Myocyte (in vitro differentiated cells): ENCODE measurements at regions not wholly inside any gene's neighbourhood (a gene's known extent, or its start where the extent isn't known, plus 50 kb on each side); places are given as distances from the start of the nearest gene placed in this dataset. TPM values are rescaled to one million over a fixed set of nuclear protein-coding genes. Genes with fewer than 3 reads are reported as not detected.

Experiments used
- DNase-seq: peaks from one replicate; pipeline ENCODE4 v3.0.0-alpha.2; 2012; ENCODE audit warnings: low read depth
- microRNA-seq: library from miRNA; unstranded; fragments of <30 nt; microRNA quantifications from one replicate; pipeline ENCODE4, GENCODE V29; 2016

DNA sequence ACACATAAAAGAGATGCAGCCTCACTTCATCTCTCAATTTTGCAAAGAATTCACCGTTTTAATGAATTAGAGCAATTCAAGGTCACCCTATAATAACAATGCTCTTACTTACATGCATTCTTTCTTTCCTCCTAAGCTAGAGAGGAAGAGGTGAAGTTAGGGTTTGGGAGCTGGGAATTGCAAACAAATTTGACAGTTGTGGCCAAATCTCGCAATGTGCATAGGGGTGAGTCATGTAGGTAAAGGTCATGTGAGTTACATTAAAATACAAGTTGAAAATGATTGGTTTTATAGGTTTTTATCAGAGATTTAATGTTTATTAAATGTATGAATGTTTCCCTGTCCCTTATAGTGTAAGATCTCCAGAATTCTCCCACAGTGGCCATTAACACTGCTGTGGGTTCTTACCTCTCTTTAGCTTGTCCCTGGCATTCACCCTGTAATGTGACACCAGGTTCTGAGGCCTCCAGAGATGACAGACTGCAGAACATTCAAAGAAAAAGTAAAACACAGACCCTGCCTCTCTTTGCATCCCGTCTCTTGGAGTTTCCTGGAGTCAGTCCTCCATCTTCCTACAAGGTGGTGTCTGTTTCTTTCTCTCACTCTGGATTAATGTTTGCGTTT lies 53.7 kb upstream of the LGALSL start:
- no peak for DNase-seq

GRCh38 chr2:64400733-64401528 lies 53.0 kb upstream of the LGALSL start:
- DNase-seq, result peak; percentile 19

DNA sequence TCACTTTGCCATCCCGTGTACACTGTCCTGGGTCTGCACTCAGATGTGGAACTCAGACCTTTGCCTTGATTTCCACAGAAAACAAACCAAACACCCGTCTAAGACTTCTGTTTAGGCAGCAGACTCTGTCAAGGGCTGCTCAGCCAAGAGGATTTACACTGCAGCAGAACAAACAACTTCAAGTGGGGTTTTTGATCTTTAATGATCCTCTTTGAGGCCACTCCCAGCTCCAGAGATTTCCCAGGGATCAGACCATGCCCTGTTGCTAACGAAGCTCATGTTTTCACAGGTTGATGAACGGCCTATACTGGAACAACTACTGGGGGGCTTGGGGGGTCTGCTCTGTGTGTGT lies 52.5 kb upstream of the LGALSL start:
- DNase-seq, result no peak

DNA sequence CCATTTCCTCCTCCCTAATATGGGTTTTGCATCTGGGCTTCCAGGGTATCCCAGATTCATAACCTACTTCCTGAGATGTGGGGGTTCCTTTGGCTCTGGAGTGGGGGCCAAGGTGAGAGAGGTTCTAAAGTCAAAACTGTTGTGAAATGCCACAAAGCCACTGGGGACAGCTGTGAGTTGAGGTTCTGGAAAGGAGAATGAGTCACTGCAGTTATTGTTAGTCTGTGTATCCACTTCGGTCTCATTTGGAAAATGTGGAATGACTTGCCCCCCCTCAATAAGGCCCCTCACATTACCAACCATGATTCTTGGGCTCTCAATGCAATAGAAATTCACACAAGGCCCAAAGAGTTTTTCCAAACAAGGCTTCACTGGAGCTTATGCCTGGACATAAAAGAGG lies 51.1 kb upstream of the LGALSL start:
- DNase-seq, result peak; percentile 84

DNA sequence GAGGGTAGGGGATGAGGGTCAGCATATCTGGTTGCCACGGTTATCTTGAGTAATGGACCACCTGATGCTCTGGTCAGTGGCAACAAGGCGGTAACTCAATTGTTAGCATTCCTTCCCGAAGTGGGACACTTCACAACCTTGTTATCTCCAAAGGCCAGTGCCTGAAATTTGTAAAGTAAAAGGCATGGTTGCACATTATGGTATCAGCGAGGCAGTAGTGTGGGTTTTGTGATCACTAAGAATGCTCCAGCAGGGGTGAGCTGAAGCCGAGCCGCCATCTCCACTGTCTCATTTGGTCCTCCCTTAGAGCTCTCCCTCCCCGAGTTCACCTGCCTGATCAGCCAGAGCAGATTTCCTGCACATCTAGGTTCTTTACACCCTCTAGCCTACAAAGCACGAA lies 50.5 kb upstream of the LGALSL start:
- no peak for DNase-seq

DNA sequence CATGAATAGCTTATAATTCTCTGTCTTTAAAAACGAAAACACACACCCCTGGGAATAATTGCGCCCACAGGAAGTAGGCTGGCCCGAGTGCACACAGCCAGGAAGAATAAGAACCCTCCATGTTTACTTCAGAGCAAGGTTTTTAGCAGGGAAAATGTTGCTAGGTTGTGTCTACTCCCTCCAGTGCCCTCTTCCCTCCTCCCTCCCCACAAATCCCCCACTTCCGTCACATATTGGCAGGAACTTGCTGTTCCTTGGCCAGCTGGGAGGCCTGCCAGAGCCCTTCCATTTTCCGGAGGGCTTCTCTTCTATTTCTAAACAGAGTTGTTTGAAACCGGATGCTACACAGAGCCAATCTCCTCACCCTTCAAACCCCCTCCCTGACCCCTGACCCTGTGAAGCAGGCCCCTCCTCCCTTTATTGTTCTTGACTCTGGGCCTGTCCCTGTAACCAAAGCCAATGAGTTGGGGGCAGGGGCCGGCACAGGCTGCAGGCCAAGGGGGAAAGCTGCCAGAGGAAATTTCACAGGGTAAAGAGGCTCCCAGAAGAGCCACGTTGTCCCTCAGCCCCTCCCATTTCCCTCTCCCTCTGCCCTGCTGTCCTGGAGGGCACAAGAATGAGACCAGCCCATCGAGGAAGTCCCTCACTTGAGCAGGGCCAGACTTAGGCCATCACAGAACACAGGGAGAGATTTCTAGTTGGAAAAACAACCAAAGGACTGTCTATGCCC lies 49.8 kb upstream of the LGALSL start:
- peak; percentile 81 for DNase-seq

Small RNA genes lying in the stretch of these regions (microRNA-seq; reads per million reads assigned to microRNA genes)
- gene MIR4433A, result not detected
- not detected for gene MIR4433B
